GM18526 (cell line): ENCODE measurements at regions not wholly inside any gene's neighbourhood (a gene's known extent, or its start where the extent isn't known, plus 50 kb on each side); places are given as distances from the start of the nearest gene placed in this dataset.

ENCODE experiments used
- POLR2A ChIP-seq: IDR thresholded peaks from 3 replicates; pipeline ENCODE4 v1.6.1; 2011; ENCODE audit not compliant: insufficient read length; ENCODE audit errors: extremely low read depth

DNA sequence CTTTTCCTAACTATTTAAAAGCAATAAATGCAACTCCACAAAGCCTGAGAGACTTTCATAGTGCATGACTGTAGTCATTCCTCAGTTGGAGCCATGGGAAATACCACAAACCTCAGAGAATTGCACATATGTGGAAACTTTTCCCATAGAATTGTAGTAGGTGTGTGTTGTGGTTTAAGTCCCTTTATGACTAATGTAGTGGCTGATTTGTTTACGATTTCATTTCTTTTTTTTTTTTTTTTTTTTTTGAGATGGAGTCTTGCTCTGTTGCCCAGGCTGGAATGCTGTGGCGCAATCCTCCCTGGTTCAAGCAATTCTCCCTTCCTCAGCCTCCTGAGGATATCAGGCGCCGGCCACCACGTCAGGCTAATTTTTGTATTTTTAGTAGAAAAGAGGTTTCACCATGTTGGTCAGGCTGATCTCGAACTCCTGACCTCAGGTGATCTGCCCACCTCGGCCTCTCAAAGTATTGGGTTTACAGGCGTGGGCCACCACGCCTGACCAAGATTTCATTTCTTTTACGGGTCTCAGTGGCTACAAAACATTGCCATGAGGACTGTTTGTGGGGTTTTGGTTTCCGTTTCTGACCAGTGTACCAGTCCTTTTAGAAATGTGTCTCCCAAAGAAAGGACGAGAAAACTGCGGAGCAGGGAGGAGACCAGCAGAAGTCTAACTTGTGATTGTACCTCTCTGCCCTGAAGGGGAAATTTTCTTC is 212.1 kb upstream of the MARCKS start:
- no peak for TF ChIP-seq POLR2A

DNA sequence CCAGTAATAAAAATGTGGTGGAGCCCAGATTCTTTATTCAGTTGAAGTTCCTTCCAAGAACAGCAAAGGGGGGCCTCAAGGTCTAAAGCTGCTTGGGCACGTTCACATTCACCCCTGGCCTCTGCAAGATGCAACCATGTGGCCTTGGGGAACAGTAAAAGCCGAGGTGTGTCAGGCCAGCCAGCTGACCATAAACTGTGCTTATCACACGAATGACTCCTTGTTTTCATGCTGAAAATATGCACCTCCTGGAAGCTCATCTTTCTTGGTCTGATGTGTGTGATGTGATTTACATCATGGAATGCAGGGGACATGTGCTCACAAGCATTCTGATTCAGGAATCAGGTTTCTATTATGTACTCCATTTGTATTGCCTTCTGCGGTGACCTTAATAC is 211.6 kb upstream of the MARCKS start:
- no peak for TF ChIP-seq POLR2A

DNA sequence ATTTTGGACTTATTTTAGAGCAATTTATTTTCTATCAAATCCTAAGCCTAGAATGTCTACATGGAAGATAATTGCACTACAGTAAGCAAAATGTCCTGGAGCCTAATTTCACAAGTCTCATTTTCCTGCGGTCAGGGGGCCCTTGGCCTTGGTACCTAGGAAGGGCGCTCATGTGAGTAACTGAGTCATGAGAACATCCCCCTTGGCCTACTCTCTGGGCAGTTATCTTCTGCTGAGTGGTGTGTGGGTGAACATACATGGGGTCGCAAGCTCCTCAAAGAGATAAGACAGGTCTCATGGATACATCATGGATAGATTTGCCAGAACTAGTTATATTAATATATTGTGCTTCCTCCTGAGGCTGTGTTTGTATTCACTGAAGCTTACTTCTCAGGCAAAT is 211.2 kb upstream of the MARCKS start:
- no peak for TF ChIP-seq POLR2A

- no peak for TF ChIP-seq POLR2A
Observed at GRCh38 chr6:113646701-113647100, 210.4 kb upstream of the MARCKS start.

DNA sequence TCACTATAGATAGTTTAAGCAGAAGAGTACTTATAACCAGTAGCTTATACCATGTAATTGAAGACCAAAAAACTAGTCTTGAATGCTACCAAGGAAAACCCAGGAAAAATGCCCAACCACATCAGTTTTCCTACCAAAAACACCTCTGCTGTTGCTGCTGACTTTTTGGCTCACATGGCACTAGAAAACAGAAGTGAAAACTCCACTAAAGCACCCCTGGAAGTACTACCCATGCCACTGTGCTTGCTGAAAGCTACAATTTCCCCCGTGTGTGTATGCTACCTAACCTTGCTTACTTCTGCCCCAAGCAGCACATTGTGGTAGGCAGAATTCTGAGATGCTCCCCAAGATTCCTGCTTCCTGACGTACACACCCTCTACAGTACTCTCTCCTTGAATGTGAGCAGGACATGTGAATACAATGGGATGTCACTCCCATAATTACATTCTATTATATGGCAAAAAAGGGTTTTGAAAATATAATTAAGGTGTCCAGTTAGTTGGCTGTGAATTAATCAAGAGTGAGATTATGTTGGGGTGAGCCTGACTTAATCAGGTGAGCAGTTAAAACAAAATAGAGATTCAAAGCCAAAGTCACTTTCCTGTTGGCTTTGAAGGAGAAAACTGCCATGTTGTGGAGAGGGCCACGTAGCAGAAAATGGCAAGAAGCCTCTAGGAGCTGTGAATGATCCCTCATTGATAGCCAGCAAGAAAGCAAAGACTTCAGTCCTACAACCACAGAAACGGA is 209.8 kb upstream of the MARCKS start:
- TF ChIP-seq POLR2A, result no peak

DNA sequence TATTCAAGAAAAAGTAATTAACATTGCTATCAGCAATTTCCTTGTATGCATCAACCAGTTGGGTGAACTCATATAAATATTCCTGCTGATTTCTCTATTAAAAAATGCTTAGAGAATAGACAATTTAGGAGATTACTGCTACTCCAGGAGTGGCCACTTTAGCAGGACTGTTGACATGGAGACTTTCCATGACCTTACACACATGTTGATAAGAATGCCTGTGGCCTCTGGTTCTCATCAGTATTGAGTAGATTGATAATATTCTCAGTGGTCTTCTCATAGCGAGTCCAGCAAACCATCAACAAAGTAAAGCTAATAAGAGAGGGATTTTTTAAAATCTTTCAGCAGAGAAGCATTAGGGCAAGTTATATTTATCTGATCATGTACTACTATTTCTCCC is 208.4 kb upstream of the MARCKS start:
- TF ChIP-seq POLR2A, result no peak

- no peak for TF ChIP-seq POLR2A
Observed at GRCh38 chr6:113649276-113649675, 207.9 kb upstream of the MARCKS start.

DNA sequence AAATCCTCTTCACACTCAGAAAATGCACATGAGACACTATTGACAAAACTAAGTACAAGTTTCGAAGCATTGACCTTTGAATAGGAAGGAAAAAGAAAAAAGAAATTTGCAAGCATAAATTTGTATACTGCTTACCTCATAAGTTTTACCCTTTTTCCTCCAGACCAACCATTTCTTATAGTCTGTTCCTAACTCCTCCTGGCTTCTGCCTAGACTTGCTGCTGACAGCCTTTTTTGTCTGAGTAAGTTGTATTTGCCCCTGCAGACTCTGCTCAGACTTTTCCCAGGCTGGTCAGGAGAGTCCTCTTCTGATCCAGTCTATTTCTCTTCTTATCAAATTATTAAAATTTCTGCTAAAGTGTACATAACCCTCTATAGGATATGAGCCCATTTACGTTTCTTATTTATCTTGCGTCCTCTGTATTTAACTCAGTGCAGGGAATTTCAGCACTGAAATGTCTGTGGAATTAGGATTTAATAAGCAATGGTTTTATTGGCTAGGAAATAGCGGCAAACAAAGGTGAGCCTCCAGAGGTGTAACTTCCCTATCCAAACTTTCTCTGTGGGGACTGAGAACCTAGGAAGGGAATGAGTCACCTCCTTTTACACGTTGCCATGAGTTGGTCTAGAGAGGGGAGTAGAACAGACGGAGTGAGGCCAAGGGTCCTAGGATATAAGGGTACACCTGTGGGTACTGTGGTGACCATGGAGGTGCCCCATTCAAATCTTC is 207.1 kb upstream of the MARCKS start:
- no peak for TF ChIP-seq POLR2A

DNA sequence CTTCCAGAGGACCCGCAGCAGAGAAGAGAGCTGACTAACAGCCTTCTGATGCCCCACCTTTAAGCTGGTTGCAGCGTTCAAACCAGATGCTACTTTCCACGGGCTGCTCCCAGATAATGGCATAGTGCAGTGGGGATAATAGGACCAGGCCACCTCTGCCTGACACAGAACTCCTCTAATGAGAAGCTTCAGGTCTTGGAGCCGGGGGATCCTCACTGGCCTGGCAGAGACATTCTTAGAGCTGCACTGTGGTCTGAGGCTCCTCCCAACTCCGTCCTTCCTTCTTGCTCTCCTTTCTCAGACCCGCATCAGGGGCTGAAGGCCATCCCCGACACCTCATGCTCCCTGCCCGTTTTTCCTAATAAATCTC is 206.6 kb upstream of the MARCKS start:
- no peak for TF ChIP-seq POLR2A

DNA sequence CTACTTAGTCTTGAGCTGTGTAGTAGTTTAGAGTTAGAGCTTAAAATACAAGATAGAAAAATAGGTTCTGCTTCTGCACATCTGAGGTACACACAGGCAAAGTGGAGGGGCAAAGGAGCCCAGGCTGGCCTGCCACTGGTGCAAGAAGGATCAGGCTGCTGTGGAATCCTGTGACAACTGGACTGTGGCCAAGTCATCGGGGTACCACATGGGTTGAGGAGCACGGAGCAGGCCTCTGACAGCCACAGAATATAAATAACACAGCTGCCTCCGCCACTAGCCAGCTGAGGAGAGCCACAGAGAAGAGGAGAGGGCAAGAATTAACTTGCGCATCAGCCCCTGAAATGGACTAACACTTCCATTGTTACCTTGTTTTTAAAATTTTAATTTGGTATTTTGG is 206.0 kb upstream of the MARCKS start:
- TF ChIP-seq POLR2A, result no peak

- no peak for TF ChIP-seq POLR2A
Observed at GRCh38 chr6:113651920-113652319, 205.2 kb upstream of the MARCKS start.

GRCh38 chr6:113653275-113653674 is 203.9 kb upstream of the MARCKS start:
- no peak for TF ChIP-seq POLR2A

DNA sequence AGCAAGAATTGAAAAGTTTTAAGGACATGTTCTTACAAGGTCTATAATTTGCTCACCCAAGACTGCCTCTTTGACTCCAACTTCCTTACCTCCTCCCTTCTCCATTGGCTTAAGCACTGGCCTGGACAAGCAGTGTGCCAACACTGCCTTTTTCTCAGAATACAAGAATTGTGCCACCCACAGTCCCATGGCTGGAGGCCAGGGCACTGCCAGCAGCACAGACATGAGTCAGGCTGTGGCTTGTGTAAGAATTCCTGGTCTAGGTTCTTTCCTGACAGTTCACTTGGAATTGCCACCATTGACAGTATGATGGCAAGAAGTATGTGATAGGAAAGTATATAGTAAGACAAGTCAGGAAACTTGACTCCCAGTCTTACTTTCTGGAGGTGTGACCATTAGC is 202.7 kb upstream of the MARCKS start:
- no peak for TF ChIP-seq POLR2A

GRCh38 chr6:113655761-113656160 is 201.4 kb upstream of the MARCKS start:
- TF ChIP-seq POLR2A, result no peak

- TF ChIP-seq POLR2A, result no peak
Observed at GRCh38 chr6:113659762-113660404, 197.3 kb upstream of the MARCKS start.

- no peak for TF ChIP-seq POLR2A
Observed at GRCh38 chr6:113660819-113661218, 196.3 kb upstream of the MARCKS start.
